ENCODE measurements at regions not wholly inside any gene's neighbourhood (a gene's known extent, or its start where the extent isn't known, plus 50 kb on each side); places are given as distances from the start of the nearest gene placed in this dataset.

DNA sequence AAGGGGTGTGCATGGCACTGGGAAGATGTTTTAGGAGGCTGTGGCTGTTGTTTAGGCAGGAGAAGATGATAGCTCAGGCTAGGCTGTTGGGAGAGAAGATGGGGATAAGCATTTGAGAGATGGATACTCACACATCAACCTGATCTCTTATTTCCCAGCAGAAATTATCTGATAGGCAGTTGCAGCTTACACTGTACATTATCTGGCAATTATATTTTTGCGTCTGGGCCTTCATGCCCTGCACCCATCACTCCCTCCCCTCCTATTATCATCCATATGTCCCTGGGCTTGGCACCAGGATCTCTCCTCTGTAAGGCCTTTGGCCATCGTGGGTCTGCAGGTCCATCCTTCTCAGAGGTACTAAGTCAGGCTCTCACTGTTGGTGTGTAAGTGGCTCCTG lies 401.0 kb upstream of the EEF2KMT start:
- DNase-seq = no peak

DNA sequence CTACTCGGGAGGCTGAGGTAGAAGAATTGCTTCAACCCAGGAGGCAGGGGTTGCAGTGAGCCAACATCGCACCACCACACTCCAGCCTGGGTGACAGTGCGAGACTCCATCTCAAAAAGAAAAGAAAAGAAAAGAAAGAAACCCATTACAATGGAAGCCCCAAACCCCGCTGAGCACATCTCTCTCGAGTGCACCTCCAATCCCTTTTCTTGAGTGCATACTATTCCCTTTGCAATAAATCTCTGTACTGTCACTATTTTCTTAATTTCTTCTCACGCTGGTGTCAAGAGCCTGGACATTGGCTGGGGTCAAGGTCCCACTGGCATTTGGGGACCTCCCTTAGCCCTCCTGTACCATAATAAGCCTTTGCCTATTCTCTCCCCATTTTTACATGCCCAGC lies 398.4 kb upstream of the EEF2KMT start:
- DNase-seq = no peak

DNA sequence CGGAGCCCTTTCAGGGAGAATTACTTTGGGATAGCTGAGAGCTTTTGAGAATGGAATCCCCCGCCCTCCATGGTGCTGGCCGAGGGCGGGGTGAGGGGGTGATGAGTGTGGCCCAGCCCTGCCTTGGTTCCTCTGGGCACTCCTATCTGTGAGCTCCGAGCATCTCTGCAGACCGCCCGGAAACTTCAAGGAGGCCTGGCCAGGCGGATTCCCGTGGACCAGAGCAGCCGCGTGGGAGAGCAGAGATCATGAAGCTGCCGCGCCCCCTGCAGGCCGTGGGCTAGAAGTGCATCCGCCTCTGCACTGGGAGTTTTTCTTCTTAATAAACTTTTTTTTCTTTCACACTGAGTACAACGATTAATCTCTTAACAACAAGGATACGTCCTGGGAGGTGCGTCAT lies 392.9 kb upstream of the EEF2KMT start:
- DNase-seq = no peak

DNA sequence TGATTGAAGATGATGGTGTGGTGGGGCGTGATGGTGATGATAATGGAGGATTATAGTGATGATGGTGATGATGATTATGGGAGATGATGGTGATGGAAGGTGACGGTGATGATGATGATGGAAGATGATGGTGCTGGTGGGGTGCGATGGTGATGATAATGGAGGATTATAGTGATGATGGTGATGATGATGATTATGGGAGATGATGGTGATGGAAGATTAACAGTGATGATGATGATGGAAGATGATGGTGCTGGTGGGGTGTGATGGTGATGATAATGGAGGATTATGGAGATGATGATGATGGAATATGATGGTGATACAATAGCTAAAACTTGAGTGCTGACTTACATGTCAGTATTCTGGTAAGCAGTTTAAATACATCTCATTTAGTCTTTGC lies 391.0 kb upstream of the EEF2KMT start:
- no peak for DNase-seq

DNA sequence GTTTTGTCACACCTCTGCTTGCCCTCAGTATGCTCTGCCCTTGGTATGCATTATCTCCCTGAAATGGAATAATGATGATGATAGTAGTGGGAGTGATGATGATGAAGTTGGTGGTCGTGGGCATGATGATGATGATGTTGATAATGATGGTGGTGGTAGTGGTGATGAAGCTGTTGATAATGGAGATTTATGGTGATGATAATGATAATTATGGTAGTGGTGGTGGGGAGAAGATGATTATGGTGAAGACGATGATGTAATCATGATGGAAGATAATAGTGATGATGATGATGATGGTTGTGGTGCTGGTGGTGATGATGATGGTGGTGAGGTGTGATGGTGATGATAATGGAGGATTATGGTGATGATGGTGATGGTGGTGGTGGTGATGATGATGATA lies 390.1 kb upstream of the EEF2KMT start:
- no peak for DNase-seq

GRCh38 chr16:5482256-5482655 lies 384.7 kb upstream of the EEF2KMT start:
- no peak for DNase-seq

GRCh38 chr16:5480431-5481195 lies 383.0 kb upstream of the EEF2KMT start:
- DNase-seq = no peak

DNA sequence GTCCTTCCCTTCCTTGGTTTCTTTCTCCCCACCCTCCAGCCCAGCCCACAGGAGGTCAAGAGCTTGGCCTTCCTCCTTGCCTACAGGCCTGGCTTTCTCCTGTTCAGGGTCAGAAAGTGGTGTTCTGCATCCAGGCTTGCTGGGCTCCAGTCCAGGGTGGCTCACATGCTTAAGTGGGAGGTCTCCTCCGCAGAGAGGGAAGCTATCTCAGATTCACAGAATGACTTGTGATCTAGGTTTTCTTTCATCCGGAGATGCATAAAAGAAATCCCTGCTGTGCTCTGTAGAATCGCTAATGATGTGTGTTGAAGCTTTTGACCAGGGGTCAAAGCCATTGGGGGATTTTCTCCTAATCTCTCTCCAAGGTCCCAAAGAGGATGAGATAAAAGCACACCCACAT lies 382.3 kb upstream of the EEF2KMT start:
- DNase-seq = no peak

DNA sequence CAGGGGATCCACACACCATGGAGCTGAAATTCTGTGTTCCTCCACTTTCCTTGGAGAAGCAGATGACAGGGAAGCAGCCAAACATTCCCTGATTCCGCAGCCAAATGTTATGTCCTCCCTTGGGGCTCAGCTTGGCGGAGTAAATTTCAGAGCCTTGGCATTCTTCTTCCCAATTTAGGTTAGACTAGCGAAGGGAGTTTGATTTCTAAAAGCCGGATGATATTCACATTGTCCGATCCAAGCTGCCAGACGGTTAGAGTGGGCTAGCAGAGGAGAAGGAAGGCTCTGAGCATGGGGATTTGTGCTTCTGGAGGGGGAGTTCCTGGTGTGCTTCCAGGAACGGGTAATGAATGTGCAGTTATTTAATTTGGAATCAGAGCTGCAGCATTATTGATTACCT lies 380.4 kb upstream of the EEF2KMT start:
- no peak for DNase-seq

DNA sequence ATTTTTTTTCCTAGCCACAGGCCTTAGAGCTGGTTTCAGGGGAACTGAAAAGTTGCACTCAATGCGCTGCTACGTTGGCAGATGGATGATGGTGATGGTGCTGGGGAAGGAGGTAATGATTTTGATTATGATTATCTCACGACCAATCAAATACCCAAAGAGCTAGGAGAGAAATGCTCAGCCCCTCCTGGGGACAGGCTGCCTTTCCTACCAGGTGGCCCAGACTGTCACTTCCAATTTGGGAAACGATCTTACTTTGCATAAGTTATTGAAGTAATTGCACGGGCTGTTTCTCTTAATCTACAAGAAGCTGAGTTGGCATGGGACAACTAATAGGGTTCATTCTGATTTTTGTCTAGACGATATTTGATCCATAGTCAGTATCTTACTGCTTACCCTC lies 379.7 kb upstream of the EEF2KMT start:
- no peak for DNase-seq

GRCh38 chr16:5472552-5472951 lies 375.0 kb upstream of the EEF2KMT start:
- DNase-seq = no peak

- no peak for DNase-seq
Measured at GRCh38 chr16:5468488-5468887, 370.9 kb upstream of the EEF2KMT start.

DNA sequence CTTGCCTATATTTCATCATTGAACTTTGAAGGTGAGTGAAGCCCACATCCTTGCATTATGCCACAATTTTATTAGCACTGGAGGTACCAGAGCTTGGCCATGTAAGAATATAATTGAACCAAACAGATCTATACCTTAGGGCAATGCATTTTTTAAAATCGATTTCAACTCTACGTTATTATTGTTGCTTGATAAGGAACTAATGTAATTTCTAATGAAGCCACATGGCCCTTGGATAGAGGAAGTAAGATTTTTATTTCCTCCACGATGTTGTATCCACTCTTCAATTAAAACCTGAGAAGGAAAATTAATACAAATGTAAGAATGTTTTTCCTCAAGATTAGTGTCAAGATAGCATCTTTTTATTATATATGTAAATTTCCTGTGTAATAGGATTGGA lies 370.0 kb upstream of the EEF2KMT start:
- no peak for DNase-seq

- DNase-seq = no peak
Measured at GRCh38 chr16:5466551-5466950, 369.0 kb upstream of the EEF2KMT start.

GRCh38 chr16:5465714-5466113 lies 368.1 kb upstream of the EEF2KMT start:
- DNase-seq = no peak

- no peak for DNase-seq
Measured at GRCh38 chr16:5463820-5464219, 366.2 kb upstream of the EEF2KMT start.

- DNase-seq = no peak
Measured at GRCh38 chr16:5461574-5461973, 364.0 kb upstream of the EEF2KMT start.

- no peak for DNase-seq
Measured at GRCh38 chr16:5461141-5461540, 363.5 kb upstream of the EEF2KMT start.

- DNase-seq = no peak
Measured at GRCh38 chr16:5460701-5461100, 363.1 kb upstream of the EEF2KMT start.

GRCh38 chr16:5459863-5460262 lies 362.3 kb upstream of the EEF2KMT start:
- no peak for DNase-seq

GRCh38 chr16:5455110-5455509 lies 357.5 kb upstream of the EEF2KMT start:
- no peak for DNase-seq

- DNase-seq = no peak
Measured at GRCh38 chr16:5454349-5454748, 356.8 kb upstream of the EEF2KMT start.

GRCh38 chr16:5451641-5452040 lies 354.0 kb upstream of the EEF2KMT start:
- DNase-seq = no peak

DNA sequence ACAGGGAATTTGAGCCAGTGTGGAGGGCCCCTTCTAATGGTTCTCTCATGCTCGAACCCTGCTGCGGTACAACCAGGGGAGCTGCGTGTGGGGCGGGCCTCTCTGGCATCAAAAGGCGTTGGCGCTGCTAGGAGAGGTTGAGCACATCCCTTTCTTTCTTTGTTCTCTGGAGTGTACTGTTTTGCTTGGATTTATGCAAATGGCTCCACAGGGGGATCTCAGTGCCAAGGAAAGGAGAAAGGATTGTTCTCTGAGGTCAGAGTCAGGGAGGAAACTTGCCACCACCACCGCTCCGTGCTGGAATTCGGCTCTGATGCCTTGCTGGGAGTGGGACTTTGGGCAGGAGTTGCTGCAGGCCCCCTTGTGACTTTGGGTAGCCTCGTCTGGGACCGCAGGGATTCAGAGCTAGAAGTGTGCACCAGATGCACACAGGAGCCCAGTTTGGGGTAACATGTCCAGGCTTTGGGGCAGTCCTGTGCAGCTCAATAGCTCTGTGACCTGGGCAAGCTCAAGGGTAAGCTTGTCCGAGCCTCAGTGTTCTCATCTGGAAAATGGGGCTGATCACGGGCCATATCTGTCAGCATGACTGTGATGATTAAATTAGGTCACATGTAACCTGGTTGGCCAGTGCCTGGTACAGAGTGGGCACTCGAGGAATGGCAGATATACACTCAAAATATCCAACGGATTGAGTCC lies 353.0 kb upstream of the EEF2KMT start:
- no peak for DNase-seq

GRCh38 chr16:5449901-5450300 lies 352.3 kb upstream of the EEF2KMT start:
- no peak for DNase-seq
